ENCODE measurements at regions not wholly inside any gene's neighbourhood (a gene's known extent, or its start where the extent isn't known, plus 50 kb on each side); places are given as distances from the start of the nearest gene placed in this dataset.
A peak's percentile ranks its signal among the peaks of the same experiment; 100 is the strongest.
"Not testable (repeated sequence)": the region's sequence is repeated elsewhere in the genome, so short reads cannot be mapped to it uniquely, and the experiment has no call there.

DNA sequence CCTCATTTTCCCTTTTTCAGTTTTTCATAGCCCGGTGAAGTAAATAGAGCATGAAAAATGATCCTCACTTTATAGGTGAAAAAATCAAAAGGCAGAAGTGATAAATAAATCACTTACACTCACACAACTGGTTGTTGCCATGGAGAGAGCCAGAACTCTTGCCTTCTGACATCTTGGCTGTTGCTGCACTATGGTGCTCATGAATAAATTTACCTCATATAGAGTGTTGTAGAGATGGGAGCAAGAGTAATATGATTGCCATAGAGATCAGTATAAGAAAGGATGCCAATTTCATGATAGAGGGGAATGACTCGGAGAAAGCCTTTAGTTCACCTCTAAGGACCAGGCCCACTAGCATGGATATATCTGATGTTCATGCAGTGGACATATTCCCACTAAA lies 82.5 kb upstream of the TMEM178A start:
- H3K27me3 ChIP-seq: no peaks in the 10 kb centered on the region
- no peaks in the 10 kb centered on the region for H3K4me1 ChIP-seq
- H3K27ac ChIP-seq: no peak overlapping the region
- no peaks in the 10 kb centered on the region for H3K9me3 ChIP-seq
- H3K4me3 ChIP-seq: no peak overlapping the region
- no peak for DNase-seq
- intact Hi-C loops (cut with DNase I; ENCODE audit: low total_unique reads): no loop called here
- 96 to 100% methylated on average over 2 of the region's 2 CpGs for WGBS, 2 donors
- no peaks in the 10 kb centered on the region for H3K36me3 ChIP-seq (ENCODE audit: low read depth, missing control alignments)
- TF ChIP-seq POLR2A (IDR thresholded peaks at IDR 0.05): no peak
- TF ChIP-seq, protein P1, sequence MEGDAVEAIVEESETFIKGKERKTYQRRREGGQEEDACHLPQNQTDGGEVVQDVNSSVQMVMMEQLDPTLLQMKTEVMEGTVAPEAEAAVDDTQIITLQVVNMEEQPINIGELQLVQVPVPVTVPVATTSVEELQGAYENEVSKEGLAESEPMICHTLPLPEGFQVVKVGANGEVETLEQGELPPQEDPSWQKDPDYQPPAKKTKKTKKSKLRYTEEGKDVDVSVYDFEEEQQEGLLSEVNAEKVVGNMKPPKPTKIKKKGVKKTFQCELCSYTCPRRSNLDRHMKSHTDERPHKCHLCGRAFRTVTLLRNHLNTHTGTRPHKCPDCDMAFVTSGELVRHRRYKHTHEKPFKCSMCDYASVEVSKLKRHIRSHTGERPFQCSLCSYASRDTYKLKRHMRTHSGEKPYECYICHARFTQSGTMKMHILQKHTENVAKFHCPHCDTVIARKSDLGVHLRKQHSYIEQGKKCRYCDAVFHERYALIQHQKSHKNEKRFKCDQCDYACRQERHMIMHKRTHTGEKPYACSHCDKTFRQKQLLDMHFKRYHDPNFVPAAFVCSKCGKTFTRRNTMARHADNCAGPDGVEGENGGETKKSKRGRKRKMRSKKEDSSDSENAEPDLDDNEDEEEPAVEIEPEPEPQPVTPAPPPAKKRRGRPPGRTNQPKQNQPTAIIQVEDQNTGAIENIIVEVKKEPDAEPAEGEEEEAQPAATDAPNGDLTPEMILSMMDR (IDR thresholded peaks at IDR 0.05): no peak

DNA sequence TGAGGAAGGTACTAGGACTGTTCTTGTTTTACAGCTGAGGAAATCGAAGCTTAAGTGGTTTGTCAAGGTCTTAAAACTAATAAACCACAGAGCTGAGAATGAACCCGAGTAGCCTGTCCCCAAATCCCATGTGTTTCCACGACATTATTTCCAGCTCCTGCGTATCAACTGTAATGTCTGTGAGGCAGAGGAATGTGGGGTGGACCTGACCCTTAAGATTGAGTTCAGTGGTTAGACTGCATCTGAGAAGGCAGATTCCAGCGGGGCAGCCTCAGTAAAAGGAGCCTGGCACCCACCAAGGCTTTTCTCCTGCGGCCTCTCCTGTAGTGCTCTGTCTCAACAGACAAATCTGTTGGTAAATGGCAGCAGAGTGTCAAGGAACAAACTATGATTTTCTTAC lies 81.9 kb upstream of the TMEM178A start:
- Histone ChIP-seq H3K36me3 (ENCODE audit: low read depth, missing control alignments) (no peaks in the 10 kb centered on the region), H3K9me3 (no peaks in the 10 kb centered on the region), H3K4me3 (no peak overlapping the region), H3K4me1 (no peaks in the 10 kb centered on the region), H3K27ac (no peak overlapping the region), H3K27me3 (no peaks in the 10 kb centered on the region)
- no peak for DNase-seq
- WGBS, 2 donors: 73 to 87% methylated on average over 6 of the region's 6 CpGs
- TF ChIP-seq, protein P1 (IDR thresholded peaks at IDR 0.05): no peak
- TF ChIP-seq POLR2A (IDR thresholded peaks at IDR 0.05): no peak
- intact Hi-C loops (cut with DNase I; ENCODE audit: low total_unique reads): no loop called here

DNA sequence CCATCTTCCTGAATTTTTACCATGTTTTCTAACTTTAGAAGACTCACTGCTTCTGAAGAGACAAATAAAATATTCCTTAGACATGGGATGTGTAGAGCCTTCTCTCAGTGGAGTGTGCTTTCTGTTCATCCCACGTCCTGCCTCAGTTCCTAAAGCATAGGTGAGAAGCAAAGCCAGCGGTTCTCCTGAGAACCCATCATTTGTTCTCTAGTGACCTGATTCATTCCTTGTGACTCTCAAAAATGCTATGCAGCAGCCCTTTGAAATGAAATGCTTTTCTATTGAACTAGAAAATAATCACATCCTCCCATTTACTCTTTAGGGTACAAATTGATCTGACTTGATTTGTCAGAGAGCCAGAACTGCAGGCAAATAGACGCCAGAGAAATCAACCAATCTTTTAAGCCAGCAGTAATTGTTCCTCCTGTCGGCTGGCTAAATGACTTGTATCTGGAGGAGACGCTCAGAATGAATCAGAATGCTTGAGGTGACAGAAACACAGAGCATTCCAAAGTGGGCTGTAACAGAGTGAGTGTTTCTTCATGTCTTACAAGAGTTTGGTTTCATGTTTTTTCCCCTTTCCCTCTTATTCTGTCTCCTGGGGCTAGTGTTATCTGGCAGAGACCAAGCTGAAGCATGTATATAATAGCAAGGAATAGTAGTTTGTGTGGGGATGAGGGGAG lies 81.3 kb upstream of the TMEM178A start:
- Histone ChIP-seq H3K27me3 (no peaks in the 10 kb centered on the region), H3K4me1 (no peaks in the 10 kb centered on the region), H3K36me3 (ENCODE audit: low read depth, missing control alignments) (no peaks in the 10 kb centered on the region), H3K27ac (no peak overlapping the region), H3K9me3 (no peaks in the 10 kb centered on the region), H3K4me3 (no peak overlapping the region)
- intact Hi-C loops (cut with DNase I; ENCODE audit: low total_unique reads): no loop called here
- TF ChIP-seq POLR2A (IDR thresholded peaks at IDR 0.05): no peak
- TF ChIP-seq, protein P1 (IDR thresholded peaks at IDR 0.05): no peak
- WGBS, 2 donors: 53 to 57% methylated on average over 5 of the region's 5 CpGs
- DNase-seq: no peak

DNA sequence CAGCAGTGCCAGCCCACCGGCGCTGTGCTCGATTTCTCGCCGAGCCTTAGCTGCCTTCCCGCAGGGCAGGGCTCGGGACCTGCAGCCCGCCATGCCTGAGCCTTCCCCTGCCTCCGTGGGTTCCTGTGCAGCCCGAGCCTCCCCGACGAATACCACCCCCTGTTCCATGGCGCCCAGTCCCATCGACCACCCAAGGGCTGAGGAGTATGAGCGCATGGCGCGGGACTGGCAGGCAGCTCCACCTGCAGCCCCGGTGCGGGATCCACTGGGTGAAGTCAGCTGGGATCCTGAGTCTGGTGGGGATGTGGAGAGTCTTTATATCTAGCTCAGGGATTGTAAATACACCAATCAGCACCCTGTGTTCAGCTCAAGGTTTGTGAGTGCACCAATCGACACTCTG lies 80.2 kb upstream of the TMEM178A start:
- H3K9me3 ChIP-seq; H3K4me1 ChIP-seq; H3K27ac ChIP-seq; H3K36me3 ChIP-seq (ENCODE audit: low read depth, missing control alignments); DNase-seq; intact Hi-C loops (cut with DNase I; ENCODE audit: low total_unique reads); H3K27me3 ChIP-seq: not testable (repeated sequence)
- 85 to 90% methylated on average over 7 to 20 of the region's 20 CpGs for WGBS, 2 donors
- H3K4me3 ChIP-seq: peak overlapping the region in 1 of 2 donors; percentile 42

DNA sequence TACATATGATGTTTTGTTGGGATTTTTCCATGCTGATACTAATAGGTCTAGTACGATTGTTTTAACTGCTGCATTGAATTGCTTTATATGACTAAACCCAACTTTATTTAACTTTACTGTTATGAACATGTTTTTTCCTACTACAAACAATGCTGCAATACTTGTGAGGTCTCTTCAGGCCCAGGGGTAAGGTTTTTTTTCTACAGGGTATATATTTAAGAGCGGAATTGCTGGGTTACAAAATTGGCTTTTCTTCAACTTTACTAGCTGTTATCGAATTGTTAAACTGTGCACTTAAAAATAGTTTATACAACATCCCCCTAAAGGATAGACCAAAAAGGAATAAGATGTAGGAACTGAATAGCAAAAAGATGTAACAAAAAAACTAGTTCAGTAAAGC lies 78.5 kb upstream of the TMEM178A start:
- H3K4me3 ChIP-seq: no peak overlapping the region
- TF ChIP-seq, protein P1 (IDR thresholded peaks at IDR 0.05): no peak
- TF ChIP-seq POLR2A (IDR thresholded peaks at IDR 0.05): no peak

More for the DNA sequence above, 78.5 kb upstream of the TMEM178A start:
- Histone ChIP-seq H3K9me3 (no peaks in the 10 kb centered on the region), H3K27me3 (no peaks in the 10 kb centered on the region), H3K4me1 (no peaks in the 10 kb centered on the region), H3K27ac (no peak overlapping the region), H3K36me3 (ENCODE audit: low read depth, missing control alignments) (no peaks in the 10 kb centered on the region)
- WGBS, 2 donors: 92 to 98% methylated on average over 3 of the region's 3 CpGs
- no peak for DNase-seq
- intact Hi-C loops (cut with DNase I; ENCODE audit: low total_unique reads): no loop called here
